MM.1S (cell line): ENCODE measurements at regions not wholly inside any gene's neighbourhood (a gene's known extent, or its start where the extent isn't known, plus 50 kb on each side); places are given as distances from the start of the nearest gene placed in this dataset.

Experiments
- DNase-seq: peaks from one replicate; pipeline ENCODE4 v3.0.0-alpha.2; 2015
- H2AFZ ChIP-seq: fragments of 300-600 bp; sonication (generic); 2 replicates; pipeline ENCODE4 v1.6.0; 2016; ENCODE audit warnings: antibody characterized with exemption, low read length
- H3F3A ChIP-seq: fragments of 300-600 bp; sonication (generic); 2 replicates; pipeline ENCODE4 v1.6.1; 2016; ENCODE audit warnings: mild to moderate bottlenecking, antibody characterized with exemption, low read length, moderate library complexity, mixed read lengths; ENCODE audit not compliant: insufficient read depth
- H3K27ac ChIP-seq: fragments of 300-600 bp; sonication (generic); 2 replicates; pipeline ENCODE4 v1.5.1; 2016; ENCODE audit warnings: mild to moderate bottlenecking, low read length
- H3K27me3 ChIP-seq: fragments of 300-600 bp; sonication (generic); replicated peaks from 2 replicates; pipeline ENCODE4 v1.6.0; 2016; ENCODE audit warnings: low read length; ENCODE audit not compliant: insufficient read depth
- H3K36me3 ChIP-seq: fragments of 300-600 bp; sonication (generic); replicated peaks from 2 replicates; pipeline ENCODE4 v1.6.1; 2016; ENCODE audit warnings: mild to moderate bottlenecking, low read length, mixed read lengths; ENCODE audit not compliant: insufficient read depth
- H3K4me1 ChIP-seq: fragments of 300-600 bp; sonication (generic); 2 replicates; pipeline ENCODE4 v1.6.1; 2016; ENCODE audit warnings: low read length, mixed read lengths
- H3K4me2 ChIP-seq: fragments of 300-600 bp; sonication (generic); 2 replicates; pipeline ENCODE4 v1.6.0; 2016; ENCODE audit warnings: low read depth, low read length
- H3K4me3 ChIP-seq: fragments of 300-600 bp; sonication (generic); 2 replicates; pipeline ENCODE4 v1.5.1; 2016; ENCODE audit warnings: low read length, mixed read lengths
- H3K79me2 ChIP-seq: fragments of 300-600 bp; sonication (generic); 2 replicates; pipeline ENCODE4 v1.6.1; 2016; ENCODE audit warnings: mixed run types, low read length, mixed read lengths
- H3K9ac ChIP-seq: fragments of 300-600 bp; sonication (generic); 2 replicates; pipeline ENCODE4 v1.6.1; 2016; ENCODE audit warnings: low read length, mixed read lengths
- H3K9me2 ChIP-seq: fragments of 300-600 bp; sonication (generic); replicated peaks from 2 replicates; pipeline ENCODE4 v1.6.1; 2016; ENCODE audit warnings: mild to moderate bottlenecking, low read length, mixed read lengths; ENCODE audit not compliant: insufficient read depth
- H3K9me3 ChIP-seq: fragments of 300-600 bp; sonication (generic); replicated peaks from 2 replicates; pipeline ENCODE4 v1.6.1; 2016; ENCODE audit warnings: mild to moderate bottlenecking, low read length, mixed read lengths; ENCODE audit not compliant: insufficient read depth
- H4K20me1 ChIP-seq: fragments of 300-600 bp; sonication (generic); 2 replicates; pipeline ENCODE4 v1.6.1; 2016; ENCODE audit warnings: mild to moderate bottlenecking, low read length, moderate library complexity, mixed read lengths; ENCODE audit not compliant: insufficient read depth
- EZH2 ChIP-seq: fragments of 300-600 bp; sonication (generic); optimal IDR thresholded peaks from 2 replicates; pipeline ENCODE3; 2017; ENCODE audit warnings: low read depth, mild to moderate bottlenecking, antibody characterized with exemption, low read length, mixed read lengths
- EZH2phosphoT487 ChIP-seq: fragments of 300-600 bp; sonication (generic); IDR thresholded peaks from 2 replicates; pipeline ENCODE4 v1.6.1; 2018; ENCODE audit warnings: antibody characterized with exemption, low read length
- TF ChIP-seq, protein P1 (sequence below): fragments of 300-600 bp; sonication (generic); IDR thresholded peaks from 2 replicates; pipeline ENCODE4 v1.5.1; 2016; ENCODE audit warnings: antibody characterized with exemption, low read length, mixed read lengths

DNA sequence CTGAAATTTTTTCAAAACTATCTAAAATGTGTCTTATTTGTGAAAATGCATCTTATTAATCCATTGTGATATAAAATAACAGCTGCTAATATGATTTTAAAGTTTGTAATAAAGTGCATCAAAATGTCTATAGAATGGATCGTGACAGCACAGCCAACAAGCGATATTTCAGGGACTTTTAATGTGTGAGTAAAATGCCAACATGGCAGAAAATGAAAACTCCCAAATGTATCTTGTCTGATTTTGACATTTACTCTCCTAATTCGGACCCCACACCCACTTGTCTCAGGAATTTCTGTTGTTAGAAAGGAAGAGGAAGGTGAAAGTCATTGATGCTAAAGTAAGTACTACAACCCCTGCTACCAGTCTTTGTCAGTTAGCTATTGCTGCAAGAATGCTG lies 273.9 kb downstream of the SATB1 start:
- H3K4me1 ChIP-seq = no peaks in the 10 kb centered on the region
- no peak overlapping the region for H3K4me3 ChIP-seq
- no peak for DNase-seq
- TF ChIP-seq, protein P1, sequence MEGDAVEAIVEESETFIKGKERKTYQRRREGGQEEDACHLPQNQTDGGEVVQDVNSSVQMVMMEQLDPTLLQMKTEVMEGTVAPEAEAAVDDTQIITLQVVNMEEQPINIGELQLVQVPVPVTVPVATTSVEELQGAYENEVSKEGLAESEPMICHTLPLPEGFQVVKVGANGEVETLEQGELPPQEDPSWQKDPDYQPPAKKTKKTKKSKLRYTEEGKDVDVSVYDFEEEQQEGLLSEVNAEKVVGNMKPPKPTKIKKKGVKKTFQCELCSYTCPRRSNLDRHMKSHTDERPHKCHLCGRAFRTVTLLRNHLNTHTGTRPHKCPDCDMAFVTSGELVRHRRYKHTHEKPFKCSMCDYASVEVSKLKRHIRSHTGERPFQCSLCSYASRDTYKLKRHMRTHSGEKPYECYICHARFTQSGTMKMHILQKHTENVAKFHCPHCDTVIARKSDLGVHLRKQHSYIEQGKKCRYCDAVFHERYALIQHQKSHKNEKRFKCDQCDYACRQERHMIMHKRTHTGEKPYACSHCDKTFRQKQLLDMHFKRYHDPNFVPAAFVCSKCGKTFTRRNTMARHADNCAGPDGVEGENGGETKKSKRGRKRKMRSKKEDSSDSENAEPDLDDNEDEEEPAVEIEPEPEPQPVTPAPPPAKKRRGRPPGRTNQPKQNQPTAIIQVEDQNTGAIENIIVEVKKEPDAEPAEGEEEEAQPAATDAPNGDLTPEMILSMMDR = no peak
- no peak for TF ChIP-seq EZH2phosphoT487
- no peak for TF ChIP-seq EZH2
- no peaks in the 10 kb centered on the region for H3K79me2 ChIP-seq
- H3K9me2 ChIP-seq = no peaks in the 10 kb centered on the region
- H2AFZ ChIP-seq = no peak overlapping the region
- H3K4me2 ChIP-seq = no peak overlapping the region
- no peaks in the 10 kb centered on the region for H3K27me3 ChIP-seq
- H3F3A ChIP-seq = no peaks in the 10 kb centered on the region
- H3K9me3 ChIP-seq = no peaks in the 10 kb centered on the region
- H3K27ac ChIP-seq = no peak overlapping the region
- no peaks in the 10 kb centered on the region for H3K36me3 ChIP-seq
- no peaks in the 10 kb centered on the region for H4K20me1 ChIP-seq
- H3K9ac ChIP-seq = no peak overlapping the region

DNA sequence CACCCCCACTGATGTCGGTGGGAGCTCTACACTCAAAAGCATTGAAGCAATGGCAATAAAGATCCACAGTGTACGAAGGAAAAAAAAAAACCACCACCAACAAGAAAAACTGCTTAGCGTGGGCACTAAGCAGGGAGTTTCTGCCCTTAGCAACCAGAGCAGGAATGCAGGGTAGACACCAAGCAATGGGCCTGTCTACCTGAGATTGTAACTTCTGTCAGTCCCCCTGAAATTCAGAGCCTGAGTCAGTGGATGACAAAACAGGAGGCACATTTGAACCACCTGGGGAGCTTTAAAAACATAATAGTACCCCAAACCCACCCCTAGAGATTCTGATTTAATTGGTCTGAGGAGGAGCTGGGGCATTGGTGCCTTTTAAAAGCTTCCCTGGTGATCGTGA lies 275.2 kb downstream of the SATB1 start:
- H3K4me2 ChIP-seq = no peak overlapping the region
- no peak overlapping the region for H2AFZ ChIP-seq
- H4K20me1 ChIP-seq = no peaks in the 10 kb centered on the region
- no peaks in the 10 kb centered on the region for H3K4me1 ChIP-seq
- no peaks in the 10 kb centered on the region for H3K9me3 ChIP-seq
- H3K36me3 ChIP-seq = no peaks in the 10 kb centered on the region
- DNase-seq = no peak
- H3F3A ChIP-seq = no peaks in the 10 kb centered on the region
- TF ChIP-seq EZH2phosphoT487 (no peak), EZH2 (no peak)
- TF ChIP-seq, protein P1 = no peak
- H3K4me3 ChIP-seq = no peak overlapping the region
- no peaks in the 10 kb centered on the region for H3K27me3 ChIP-seq
- H3K9me2 ChIP-seq = no peaks in the 10 kb centered on the region
- no peak overlapping the region for H3K9ac ChIP-seq
- H3K27ac ChIP-seq = no peak overlapping the region
- no peaks in the 10 kb centered on the region for H3K79me2 ChIP-seq

DNA sequence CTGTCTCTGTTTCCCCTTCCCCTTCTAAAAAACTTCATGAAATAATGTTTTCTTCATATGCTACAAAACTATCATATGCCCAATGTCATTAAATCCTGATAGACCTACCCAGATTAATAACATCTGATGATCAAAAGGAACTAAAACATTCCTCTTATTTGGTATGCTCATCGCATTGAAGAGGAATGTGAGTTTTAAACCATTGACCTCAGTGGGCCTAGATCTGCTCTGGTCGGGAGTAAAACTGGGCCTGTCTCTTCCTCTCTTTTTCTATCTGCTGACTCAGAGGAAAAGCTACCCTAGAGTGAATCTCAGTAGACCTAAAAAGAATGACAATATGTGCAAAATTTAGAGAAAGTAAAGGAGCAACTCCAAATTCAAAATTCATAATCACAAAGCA lies 275.8 kb downstream of the SATB1 start:
- Histone ChIP-seq H3K27ac (no peak overlapping the region), H3K4me2 (no peak overlapping the region), H3K4me1 (no peaks in the 10 kb centered on the region), H3K9me3 (no peaks in the 10 kb centered on the region), H3K27me3 (no peaks in the 10 kb centered on the region), H3F3A (no peaks in the 10 kb centered on the region), H4K20me1 (no peaks in the 10 kb centered on the region), H3K79me2 (no peaks in the 10 kb centered on the region), H3K4me3 (no peak overlapping the region), H3K36me3 (no peaks in the 10 kb centered on the region), H2AFZ (no peak overlapping the region), H3K9ac (no peak overlapping the region), H3K9me2 (no peaks in the 10 kb centered on the region)
- no peak for DNase-seq
- TF ChIP-seq EZH2 (no peak), EZH2phosphoT487 (no peak)
- TF ChIP-seq, protein P1 = no peak
